Endothelial cell of umbilical vein (primary cell): ENCODE measurements at regions not wholly inside any gene's neighbourhood (a gene's known extent, or its start where the extent isn't known, plus 50 kb on each side); places are given as distances from the start of the nearest gene placed in this dataset.

Experiments
- EZH2 ChIP-seq: IDR thresholded peaks from 2 replicates; pipeline ENCODE4 v1.6.1; 2012; ENCODE audit warnings: borderline replicate concordance, low read depth, mild to moderate bottlenecking, moderate library complexity, low read length, inconsistent platforms; ENCODE audit not compliant: severe bottlenecking
- FOS ChIP-seq: IDR thresholded peaks from 2 replicates; pipeline ENCODE4 v1.6.1; 2011; ENCODE audit warnings: mild to moderate bottlenecking, low read length, moderate library complexity, borderline replicate concordance; ENCODE audit not compliant: insufficient read depth
- GATA2 ChIP-seq: IDR thresholded peaks from 2 replicates; pipeline ENCODE4 v1.7.0; 2011; ENCODE audit warnings: low read depth, mild to moderate bottlenecking, moderate library complexity, mixed read lengths, low read length; ENCODE audit not compliant: insufficient read length, insufficient read depth
- JUN ChIP-seq: IDR thresholded peaks from 2 replicates; pipeline ENCODE4 v1.6.1; 2011; ENCODE audit warnings: borderline replicate concordance, low read depth; ENCODE audit not compliant: insufficient read length, insufficient read depth
- MYC ChIP-seq: IDR thresholded peaks from one replicate; pipeline ENCODE4 v1.6.1; 2011; ENCODE audit warnings: mild to moderate bottlenecking, low read depth, low read length
- POLR2A ChIP-seq: IDR thresholded peaks from 2 replicates; pipeline ENCODE4 v1.6.1; 2012; ENCODE audit warnings: low read depth, mild to moderate bottlenecking, control low read depth, low read length
- POLR2AphosphoS5 ChIP-seq: IDR thresholded peaks from 2 replicates; pipeline ENCODE4 v1.6.1; 2012; ENCODE audit warnings: low read depth, mild to moderate bottlenecking, control low read depth, low read length, moderate library complexity; ENCODE audit not compliant: insufficient read depth
- TF ChIP-seq, protein P1 (sequence below), 2 donors: IDR thresholded peaks; 1 replicate in 1 of 2; 2 replicates in 1 of 2; pipeline ENCODE4 v1.5.1; 2011; ENCODE audit warnings: low read length in 2 of 2, mild to moderate bottlenecking in 2 of 2, moderate library complexity in 2 of 2, control low read depth in 1 of 2, inconsistent platforms in 1 of 2, low read depth in 1 of 2; ENCODE audit not compliant: insufficient read depth in 1 of 2; ENCODE audit errors: extremely low read depth in 1 of 2
- TF ChIP-seq, protein P2 (sequence below): IDR thresholded peaks from 2 replicates; pipeline ENCODE4 v1.6.1; 2011; ENCODE audit not compliant: insufficient read depth, insufficient read length

DNA sequence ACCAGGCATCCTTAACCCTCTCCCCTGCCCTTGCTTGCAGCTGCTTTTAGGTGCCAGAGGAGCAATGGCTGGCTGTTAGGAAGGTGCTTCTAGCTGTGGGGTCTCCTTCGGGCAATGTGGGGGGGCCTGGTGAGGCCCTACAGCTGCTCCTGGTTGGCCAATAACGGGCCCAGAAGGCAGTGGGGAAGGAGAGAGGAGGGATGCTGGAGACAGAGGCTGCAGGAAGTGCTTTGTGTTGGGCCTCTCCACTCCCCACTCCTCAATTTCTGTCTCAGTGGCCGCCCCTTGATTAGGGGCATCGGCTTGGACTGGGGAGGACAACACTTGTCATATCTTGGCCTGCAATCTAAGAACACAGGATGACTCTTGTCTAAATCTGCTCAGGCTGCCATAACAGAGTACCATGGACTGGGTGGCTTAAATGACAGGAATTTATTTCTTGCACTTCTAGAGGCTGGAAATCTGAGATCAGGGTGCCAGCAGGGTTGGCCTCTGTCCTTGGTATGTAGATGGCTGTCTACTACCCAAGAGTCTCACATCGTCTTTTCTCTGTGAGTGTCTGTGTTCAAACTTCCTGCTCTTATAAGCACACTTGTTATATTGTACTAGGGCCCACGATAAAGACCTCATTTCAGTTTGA, 374.3 kb downstream of the MID1IP1 start:
- TF ChIP-seq EZH2 (no peak), POLR2A (no peak), GATA2 (no peak), POLR2AphosphoS5 (no peak), FOS (no peak), MYC (no peak), JUN (no peak)
- TF ChIP-seq, protein P1, sequence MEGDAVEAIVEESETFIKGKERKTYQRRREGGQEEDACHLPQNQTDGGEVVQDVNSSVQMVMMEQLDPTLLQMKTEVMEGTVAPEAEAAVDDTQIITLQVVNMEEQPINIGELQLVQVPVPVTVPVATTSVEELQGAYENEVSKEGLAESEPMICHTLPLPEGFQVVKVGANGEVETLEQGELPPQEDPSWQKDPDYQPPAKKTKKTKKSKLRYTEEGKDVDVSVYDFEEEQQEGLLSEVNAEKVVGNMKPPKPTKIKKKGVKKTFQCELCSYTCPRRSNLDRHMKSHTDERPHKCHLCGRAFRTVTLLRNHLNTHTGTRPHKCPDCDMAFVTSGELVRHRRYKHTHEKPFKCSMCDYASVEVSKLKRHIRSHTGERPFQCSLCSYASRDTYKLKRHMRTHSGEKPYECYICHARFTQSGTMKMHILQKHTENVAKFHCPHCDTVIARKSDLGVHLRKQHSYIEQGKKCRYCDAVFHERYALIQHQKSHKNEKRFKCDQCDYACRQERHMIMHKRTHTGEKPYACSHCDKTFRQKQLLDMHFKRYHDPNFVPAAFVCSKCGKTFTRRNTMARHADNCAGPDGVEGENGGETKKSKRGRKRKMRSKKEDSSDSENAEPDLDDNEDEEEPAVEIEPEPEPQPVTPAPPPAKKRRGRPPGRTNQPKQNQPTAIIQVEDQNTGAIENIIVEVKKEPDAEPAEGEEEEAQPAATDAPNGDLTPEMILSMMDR (IDR thresholded peaks at IDR 0.05; ENCODE audit: extremely low read depth in 1 of 2, insufficient read depth in 1 of 2, low read depth in 1 of 2, low read length in 2 of 2): no peak
- TF ChIP-seq, protein P2, sequence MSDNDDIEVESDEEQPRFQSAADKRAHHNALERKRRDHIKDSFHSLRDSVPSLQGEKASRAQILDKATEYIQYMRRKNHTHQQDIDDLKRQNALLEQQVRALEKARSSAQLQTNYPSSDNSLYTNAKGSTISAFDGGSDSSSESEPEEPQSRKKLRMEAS: no peak
